ENCODE measurements at regions not wholly inside any gene's neighbourhood (a gene's known extent, or its start where the extent isn't known, plus 50 kb on each side); places are given as distances from the start of the nearest gene placed in this dataset.
"Not testable (repeated sequence)": the region's sequence is repeated elsewhere in the genome, so short reads cannot be mapped to it uniquely, and the experiment has no call there.

- Histone ChIP-seq H3K27ac (ENCODE audit: low read depth, low read length) (no peak overlapping the region), H3K9ac (ENCODE audit: low read length) (no peak overlapping the region), H3K27me3 (ENCODE audit: control insufficient read depth in 1 of 2, insufficient read depth in 2 of 2, low read length in 2 of 2) (no peaks in the 10 kb centered on the region), H3K4me3 (ENCODE audit: low read depth in 1 of 2, low read length in 2 of 2) (no peak overlapping the region), H3K36me3 (ENCODE audit: insufficient read depth, low read length) (no peaks in the 10 kb centered on the region), H3K9me3 (ENCODE audit: low read length) (no peaks in the 10 kb centered on the region), H3K4me1 (ENCODE audit: insufficient read depth, low read length) (no peaks in the 10 kb centered on the region)
Observed at GRCh38 chr5:19140276-19140675, 847.7 kb downstream of the CDH18 start.

- not testable (repeated sequence) for H3K36me3 ChIP-seq (ENCODE audit: insufficient read depth, low read length); H3K9ac ChIP-seq (ENCODE audit: low read length); H3K9me3 ChIP-seq (ENCODE audit: low read length); H3K4me1 ChIP-seq (ENCODE audit: insufficient read depth, low read length); H3K27me3 ChIP-seq (ENCODE audit: control insufficient read depth in 1 of 2, insufficient read depth in 2 of 2, low read length in 2 of 2); H3K27ac ChIP-seq (ENCODE audit: low read depth, low read length); H3K4me3 ChIP-seq (ENCODE audit: low read depth in 1 of 2, low read length in 2 of 2)
Observed at GRCh38 chr5:19141937-19142524, 846.0 kb downstream of the CDH18 start.

- H3K36me3 ChIP-seq (ENCODE audit: insufficient read depth, low read length); H3K4me1 ChIP-seq (ENCODE audit: insufficient read depth, low read length); H3K9ac ChIP-seq (ENCODE audit: low read length); H3K27ac ChIP-seq (ENCODE audit: low read depth, low read length); H3K4me3 ChIP-seq (ENCODE audit: low read depth in 1 of 2, low read length in 2 of 2); H3K9me3 ChIP-seq (ENCODE audit: low read length); H3K27me3 ChIP-seq (ENCODE audit: control insufficient read depth in 1 of 2, insufficient read depth in 2 of 2, low read length in 2 of 2): not testable (repeated sequence)
Observed at GRCh38 chr5:19142713-19143414, 845.1 kb downstream of the CDH18 start.

- H3K27me3 ChIP-seq (ENCODE audit: control insufficient read depth in 1 of 2, insufficient read depth in 2 of 2, low read length in 2 of 2), result no peaks in the 10 kb centered on the region
- no peak overlapping the region for H3K9ac ChIP-seq (ENCODE audit: low read length)
- H3K4me1 ChIP-seq (ENCODE audit: insufficient read depth, low read length), result no peaks in the 10 kb centered on the region
- no peaks in the 10 kb centered on the region for H3K9me3 ChIP-seq (ENCODE audit: low read length)
- H3K4me3 ChIP-seq (ENCODE audit: low read depth in 1 of 2, low read length in 2 of 2), result no peak overlapping the region
- H3K36me3 ChIP-seq (ENCODE audit: insufficient read depth, low read length), result no peaks in the 10 kb centered on the region
- no peak overlapping the region for H3K27ac ChIP-seq (ENCODE audit: low read depth, low read length)
Observed at GRCh38 chr5:19143935-19144334, 844.1 kb downstream of the CDH18 start.

GRCh38 chr5:19169426-19169825 is 818.6 kb downstream of the CDH18 start:
- no peak overlapping the region for H3K27ac ChIP-seq (ENCODE audit: low read depth, low read length)
- no peak overlapping the region for H3K9ac ChIP-seq (ENCODE audit: low read length)
- H3K4me3 ChIP-seq (ENCODE audit: low read depth in 1 of 2, low read length in 2 of 2), result no peak overlapping the region
- no peaks in the 10 kb centered on the region for H3K4me1 ChIP-seq (ENCODE audit: insufficient read depth, low read length)
- H3K9me3 ChIP-seq (ENCODE audit: low read length), result no peaks in the 10 kb centered on the region
- no peaks in the 10 kb centered on the region for H3K36me3 ChIP-seq (ENCODE audit: insufficient read depth, low read length)
- H3K27me3 ChIP-seq (ENCODE audit: control insufficient read depth in 1 of 2, insufficient read depth in 2 of 2, low read length in 2 of 2), result no peaks in the 10 kb centered on the region

GRCh38 chr5:19172926-19173470 is 815.0 kb downstream of the CDH18 start:
- Histone ChIP-seq H3K9ac (ENCODE audit: low read length) (no peak overlapping the region), H3K27me3 (ENCODE audit: control insufficient read depth in 1 of 2, insufficient read depth in 2 of 2, low read length in 2 of 2) (no peaks in the 10 kb centered on the region), H3K9me3 (ENCODE audit: low read length) (no peaks in the 10 kb centered on the region), H3K4me1 (ENCODE audit: insufficient read depth, low read length) (no peaks in the 10 kb centered on the region), H3K4me3 (ENCODE audit: low read depth in 1 of 2, low read length in 2 of 2) (no peak overlapping the region), H3K27ac (ENCODE audit: low read depth, low read length) (no peak overlapping the region), H3K36me3 (ENCODE audit: insufficient read depth, low read length) (no peaks in the 10 kb centered on the region)

- H3K36me3 ChIP-seq (ENCODE audit: insufficient read depth, low read length), result no peaks in the 10 kb centered on the region
- no peak overlapping the region for H3K4me3 ChIP-seq (ENCODE audit: low read depth in 1 of 2, low read length in 2 of 2)
- H3K27me3 ChIP-seq (ENCODE audit: control insufficient read depth in 1 of 2, insufficient read depth in 2 of 2, low read length in 2 of 2), result no peaks in the 10 kb centered on the region
- no peak overlapping the region for H3K27ac ChIP-seq (ENCODE audit: low read depth, low read length)
- no peaks in the 10 kb centered on the region for H3K9me3 ChIP-seq (ENCODE audit: low read length)
- H3K4me1 ChIP-seq (ENCODE audit: insufficient read depth, low read length), result no peaks in the 10 kb centered on the region
- H3K9ac ChIP-seq (ENCODE audit: low read length), result no peak overlapping the region
Observed at GRCh38 chr5:19175776-19176570, 812.0 kb downstream of the CDH18 start.

- Histone ChIP-seq H3K27ac (ENCODE audit: low read depth, low read length) (no peak overlapping the region), H3K9me3 (ENCODE audit: low read length) (no peaks in the 10 kb centered on the region), H3K4me1 (ENCODE audit: insufficient read depth, low read length) (no peaks in the 10 kb centered on the region), H3K27me3 (ENCODE audit: control insufficient read depth in 1 of 2, insufficient read depth in 2 of 2, low read length in 2 of 2) (no peaks in the 10 kb centered on the region), H3K9ac (ENCODE audit: low read length) (no peak overlapping the region), H3K36me3 (ENCODE audit: insufficient read depth, low read length) (no peaks in the 10 kb centered on the region), H3K4me3 (ENCODE audit: low read depth in 1 of 2, low read length in 2 of 2) (no peak overlapping the region)
Observed at GRCh38 chr5:19179571-19179970, 808.4 kb downstream of the CDH18 start.

GRCh38 chr5:19189176-19189575 is 798.8 kb downstream of the CDH18 start:
- Histone ChIP-seq H3K36me3 (ENCODE audit: insufficient read depth, low read length) (no peaks in the 10 kb centered on the region), H3K9me3 (ENCODE audit: low read length) (no peaks in the 10 kb centered on the region), H3K27me3 (ENCODE audit: control insufficient read depth in 1 of 2, insufficient read depth in 2 of 2, low read length in 2 of 2) (no peaks in the 10 kb centered on the region), H3K27ac (ENCODE audit: low read depth, low read length) (no peak overlapping the region), H3K9ac (ENCODE audit: low read length) (no peak overlapping the region), H3K4me3 (ENCODE audit: low read depth in 1 of 2, low read length in 2 of 2) (no peak overlapping the region), H3K4me1 (ENCODE audit: insufficient read depth, low read length) (no peaks in the 10 kb centered on the region)

GRCh38 chr5:19193631-19194030 is 794.4 kb downstream of the CDH18 start:
- no peak overlapping the region for H3K9ac ChIP-seq (ENCODE audit: low read length)
- no peaks in the 10 kb centered on the region for H3K9me3 ChIP-seq (ENCODE audit: low read length)
- no peaks in the 10 kb centered on the region for H3K27me3 ChIP-seq (ENCODE audit: control insufficient read depth in 1 of 2, insufficient read depth in 2 of 2, low read length in 2 of 2)
- H3K36me3 ChIP-seq (ENCODE audit: insufficient read depth, low read length), result no peaks in the 10 kb centered on the region
- no peak overlapping the region for H3K4me3 ChIP-seq (ENCODE audit: low read depth in 1 of 2, low read length in 2 of 2)
- H3K4me1 ChIP-seq (ENCODE audit: insufficient read depth, low read length), result no peaks in the 10 kb centered on the region
- no peak overlapping the region for H3K27ac ChIP-seq (ENCODE audit: low read depth, low read length)

GRCh38 chr5:19196631-19197030 is 791.4 kb downstream of the CDH18 start:
- Histone ChIP-seq H3K9ac (ENCODE audit: low read length) (no peak overlapping the region), H3K4me1 (ENCODE audit: insufficient read depth, low read length) (no peaks in the 10 kb centered on the region), H3K4me3 (ENCODE audit: low read depth in 1 of 2, low read length in 2 of 2) (no peak overlapping the region), H3K27me3 (ENCODE audit: control insufficient read depth in 1 of 2, insufficient read depth in 2 of 2, low read length in 2 of 2) (no peaks in the 10 kb centered on the region), H3K27ac (ENCODE audit: low read depth, low read length) (no peak overlapping the region), H3K36me3 (ENCODE audit: insufficient read depth, low read length) (no peaks in the 10 kb centered on the region), H3K9me3 (ENCODE audit: low read length) (no peaks in the 10 kb centered on the region)

Data from muscle layer of colon (tissue), 2 donors.